ENCODE measurements at regions not wholly inside any gene's neighbourhood (a gene's known extent, or its start where the extent isn't known, plus 50 kb on each side); places are given as distances from the start of the nearest gene placed in this dataset.

DNA sequence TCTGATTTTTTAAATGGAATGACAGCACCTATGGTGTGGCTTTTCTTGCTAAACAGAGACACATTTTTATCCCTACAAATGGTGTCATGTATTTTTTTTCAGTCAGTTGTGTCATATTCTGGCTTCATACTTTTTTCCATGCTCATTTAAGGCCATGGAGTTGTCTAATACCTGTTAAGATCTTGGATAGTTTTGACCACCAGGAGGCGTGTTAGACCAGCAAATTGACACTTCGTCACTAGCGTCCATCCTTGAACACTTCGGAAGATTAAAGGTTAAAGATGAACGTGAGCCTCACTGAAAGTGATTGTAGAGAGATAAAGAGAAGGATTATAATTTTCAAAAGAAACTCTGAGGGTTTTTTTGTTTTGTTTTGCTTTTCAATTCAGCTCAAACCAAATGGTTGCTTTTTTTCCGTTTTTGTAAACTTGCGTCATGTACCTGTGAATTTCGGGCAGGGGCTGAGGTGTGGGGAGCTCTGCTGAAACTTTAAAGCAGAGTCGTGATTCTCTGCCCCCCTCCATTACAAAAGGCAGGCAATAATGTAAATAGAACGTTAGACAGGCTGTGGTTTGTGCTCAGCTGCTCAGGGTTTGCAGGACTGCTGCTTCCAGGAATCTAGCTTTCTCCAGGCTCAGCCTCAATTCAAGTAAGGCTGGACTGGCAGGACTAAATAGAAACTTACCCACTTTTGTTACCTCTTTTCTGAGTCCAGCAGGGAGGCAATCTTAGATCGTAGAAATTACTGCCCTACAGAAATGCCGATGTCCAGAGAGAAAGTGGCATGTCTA, 245.1 kb downstream of the FOXA2 start:
- Histone ChIP-seq H3K36me3 (ENCODE audit: control insufficient read depth in 4 of 4, insufficient read depth in 4 of 4, low read length in 4 of 4) (no peaks in the 10 kb centered on the region), H3K9ac (ENCODE audit: insufficient read depth in 1 of 2, low read length in 2 of 2) (no peak overlapping the region), H3K4me3 (no peak overlapping the region), H3K4me1 (ENCODE audit: control insufficient read depth in 5 of 5, insufficient read depth in 5 of 5, low read length in 5 of 5) (no peaks in the 10 kb centered on the region), H3K9me3 (ENCODE audit: control insufficient read depth in 4 of 4, insufficient read depth in 3 of 4, low read length in 3 of 4) (no peaks in the 10 kb centered on the region), H3K27ac (ENCODE audit: low read depth in 1 of 2, low read length in 1 of 2) (no peak overlapping the region), H3K27me3 (ENCODE audit: control insufficient read depth in 3 of 3, insufficient read depth in 3 of 3, low read length in 2 of 3) (peaks cover 0 to 3% (median 0%) of the 10 kb centered on the region in 3 donors)
- TF ChIP-seq, protein P1, sequence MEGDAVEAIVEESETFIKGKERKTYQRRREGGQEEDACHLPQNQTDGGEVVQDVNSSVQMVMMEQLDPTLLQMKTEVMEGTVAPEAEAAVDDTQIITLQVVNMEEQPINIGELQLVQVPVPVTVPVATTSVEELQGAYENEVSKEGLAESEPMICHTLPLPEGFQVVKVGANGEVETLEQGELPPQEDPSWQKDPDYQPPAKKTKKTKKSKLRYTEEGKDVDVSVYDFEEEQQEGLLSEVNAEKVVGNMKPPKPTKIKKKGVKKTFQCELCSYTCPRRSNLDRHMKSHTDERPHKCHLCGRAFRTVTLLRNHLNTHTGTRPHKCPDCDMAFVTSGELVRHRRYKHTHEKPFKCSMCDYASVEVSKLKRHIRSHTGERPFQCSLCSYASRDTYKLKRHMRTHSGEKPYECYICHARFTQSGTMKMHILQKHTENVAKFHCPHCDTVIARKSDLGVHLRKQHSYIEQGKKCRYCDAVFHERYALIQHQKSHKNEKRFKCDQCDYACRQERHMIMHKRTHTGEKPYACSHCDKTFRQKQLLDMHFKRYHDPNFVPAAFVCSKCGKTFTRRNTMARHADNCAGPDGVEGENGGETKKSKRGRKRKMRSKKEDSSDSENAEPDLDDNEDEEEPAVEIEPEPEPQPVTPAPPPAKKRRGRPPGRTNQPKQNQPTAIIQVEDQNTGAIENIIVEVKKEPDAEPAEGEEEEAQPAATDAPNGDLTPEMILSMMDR (IDR thresholded peaks at IDR 0.05; ENCODE audit: control extremely low read depth, extremely low read depth): peak; percentile 68
- 26 to 27% methylated on average over 12 of the region's 12 CpGs for WGBS, 2 donors
- peak; percentile 61 to 86 (median 82) for DNase-seq
- no peak for ATAC-seq (ENCODE audit: insufficient read depth, low FRiP score)

GRCh38 chr20:22338140-22338708, 246.1 kb downstream of the FOXA2 start:
- 54 to 66% methylated on average over 6 of the region's 6 CpGs for WGBS, 2 donors
- H3K27ac ChIP-seq (ENCODE audit: low read depth in 1 of 2, low read length in 1 of 2): no peak overlapping the region
- DNase-seq: no peak
- no peaks in the 10 kb centered on the region for H3K4me1 ChIP-seq (ENCODE audit: control insufficient read depth in 5 of 5, insufficient read depth in 5 of 5, low read length in 5 of 5)
- no peaks in the 10 kb centered on the region for H3K9me3 ChIP-seq (ENCODE audit: control insufficient read depth in 4 of 4, insufficient read depth in 3 of 4, low read length in 3 of 4)
- TF ChIP-seq, protein P1 (IDR thresholded peaks at IDR 0.05; ENCODE audit: control extremely low read depth, extremely low read depth): no peak
- H3K9ac ChIP-seq (ENCODE audit: insufficient read depth in 1 of 2, low read length in 2 of 2): no peak overlapping the region
- ATAC-seq (ENCODE audit: insufficient read depth, low FRiP score): no peak
- H3K36me3 ChIP-seq (ENCODE audit: control insufficient read depth in 4 of 4, insufficient read depth in 4 of 4, low read length in 4 of 4): no peaks in the 10 kb centered on the region
- H3K4me3 ChIP-seq: no peak overlapping the region
- H3K27me3 ChIP-seq (ENCODE audit: control insufficient read depth in 3 of 3, insufficient read depth in 3 of 3, low read length in 2 of 3): peaks cover 0 to 6% (median 0%) of the 10 kb centered on the region in 3 donors

- H3K27me3 ChIP-seq (ENCODE audit: control insufficient read depth in 3 of 3, insufficient read depth in 3 of 3, low read length in 2 of 3): peaks cover 0 to 9% (median 5%) of the 10 kb centered on the region in 3 donors
Measured at GRCh38 chr20:22335210-22335609, 249.2 kb downstream of the FOXA2 start.

More at GRCh38 chr20:22335210-22335609, 249.2 kb downstream of the FOXA2 start:
- Histone ChIP-seq H3K36me3 (ENCODE audit: control insufficient read depth in 4 of 4, insufficient read depth in 4 of 4, low read length in 4 of 4) (no peaks in the 10 kb centered on the region), H3K4me1 (ENCODE audit: control insufficient read depth in 5 of 5, insufficient read depth in 5 of 5, low read length in 5 of 5) (no peaks in the 10 kb centered on the region), H3K4me3 (no peak overlapping the region), H3K9ac (ENCODE audit: insufficient read depth in 1 of 2, low read length in 2 of 2) (no peak overlapping the region), H3K9me3 (ENCODE audit: control insufficient read depth in 4 of 4, insufficient read depth in 3 of 4, low read length in 3 of 4) (no peaks in the 10 kb centered on the region), H3K27ac (ENCODE audit: low read depth in 1 of 2, low read length in 1 of 2) (no peak overlapping the region)
- TF ChIP-seq, protein P1 (IDR thresholded peaks at IDR 0.05; ENCODE audit: control extremely low read depth, extremely low read depth): no peak
- DNase-seq: no peak
- no peak for ATAC-seq (ENCODE audit: insufficient read depth, low FRiP score)
- 71 to 96% methylated on average over 3 to 4 of the region's 4 CpGs for WGBS, 2 donors
